Astrocyte (in vitro differentiated cells and primary cell): ENCODE measurements at regions not wholly inside any gene's neighbourhood (a gene's known extent, or its start where the extent isn't known, plus 50 kb on each side); places are given as distances from the start of the nearest gene placed in this dataset.
"Not testable (repeated sequence)": the region's sequence is repeated elsewhere in the genome, so short reads cannot be mapped to it uniquely, and the experiment has no call there.

Experiments
- DNase-seq: peaks from one replicate; pipeline ENCODE4 v3.0.0-alpha.2; 2010; ENCODE audit warnings: low read depth
- FAIRE-seq: peaks from 2 replicates; lab custom pipeline; 2011; peaks lifted over from hg19 to GRCh38; lab: Jason Lieb, UNC
- H2AFZ ChIP-seq: 2 replicates; pipeline ENCODE4 v1.6.0; 2012; ENCODE audit warnings: low read depth, low read length, inconsistent platforms
- H3K27ac ChIP-seq: 2 replicates; pipeline ENCODE4 v1.5.1; 2011; ENCODE audit warnings: low read depth, low read length, inconsistent platforms
- H3K27me3 ChIP-seq: 2 replicates; pipeline ENCODE4 v1.6.0; 2011; ENCODE audit warnings: low read length, inconsistent platforms; ENCODE audit not compliant: insufficient read depth
- H3K36me3 ChIP-seq: 2 replicates; pipeline ENCODE4 v1.5.1; 2011; ENCODE audit warnings: low read length, inconsistent platforms; ENCODE audit not compliant: insufficient read depth
- H3K4me1 ChIP-seq: 2 replicates; pipeline ENCODE4 v1.5.1; 2011; ENCODE audit warnings: low read length, inconsistent platforms; ENCODE audit not compliant: insufficient read depth
- H3K4me2 ChIP-seq: 2 replicates; pipeline ENCODE4 v1.6.0; 2012; ENCODE audit warnings: low read length, inconsistent platforms
- H3K4me3 ChIP-seq: 2 replicates; pipeline ENCODE4 v1.5.1; 2011; ENCODE audit warnings: low read depth, mild to moderate bottlenecking, low read length, inconsistent platforms; ENCODE audit not compliant: insufficient read depth
- H3K79me2 ChIP-seq: 2 replicates; pipeline ENCODE4 v1.6.0; 2012; ENCODE audit warnings: mild to moderate bottlenecking, low read length, inconsistent platforms; ENCODE audit not compliant: insufficient read depth
- H3K9ac ChIP-seq: 2 replicates; pipeline ENCODE4 v1.6.0; 2012; ENCODE audit warnings: mild to moderate bottlenecking, low read length, inconsistent platforms
- H3K9me3 ChIP-seq: 2 replicates; pipeline ENCODE4 v1.5.1; 2012; ENCODE audit warnings: low read depth, mild to moderate bottlenecking, low read length, inconsistent platforms; ENCODE audit not compliant: insufficient read depth
- H4K20me1 ChIP-seq: 2 replicates; pipeline ENCODE4 v1.6.0; 2012; ENCODE audit warnings: low read length, inconsistent platforms; ENCODE audit not compliant: insufficient read depth
- H3K27ac Mint-ChIP-seq: one replicate; pipeline ENCODE4 v1.8.0; 2021; ENCODE audit warnings: mild to moderate bottlenecking, mixed read lengths; ENCODE audit not compliant: unreplicated experiment
- H3K27me3 Mint-ChIP-seq: one replicate; pipeline ENCODE4 v1.8.0; 2021; ENCODE audit warnings: low read depth, mixed read lengths; ENCODE audit not compliant: unreplicated experiment
- H3K36me3 Mint-ChIP-seq: one replicate; pipeline ENCODE4 v1.8.0; 2021; ENCODE audit warnings: low read depth, mixed read lengths; ENCODE audit not compliant: unreplicated experiment
- H3K4me1 Mint-ChIP-seq: one replicate; pipeline ENCODE4 v1.8.0; 2021; ENCODE audit warnings: low read depth, mixed read lengths; ENCODE audit not compliant: unreplicated experiment
- H3K4me3 Mint-ChIP-seq: one replicate; pipeline ENCODE4 v1.8.0; 2021; ENCODE audit warnings: mild to moderate bottlenecking, moderate library complexity, mixed read lengths; ENCODE audit not compliant: unreplicated experiment
- H3K9me3 Mint-ChIP-seq: one replicate; pipeline ENCODE4 v1.8.0; 2021; ENCODE audit warnings: mild to moderate bottlenecking, mixed read lengths; ENCODE audit not compliant: unreplicated experiment
- CTCF ChIP-seq: IDR thresholded peaks from 2 replicates; pipeline ENCODE4 v1.5.1; 2011; ENCODE audit warnings: low read depth, mild to moderate bottlenecking, inconsistent platforms, low read length, moderate library complexity; ENCODE audit not compliant: insufficient read depth
- EZH2 ChIP-seq: IDR thresholded peaks from 2 replicates; pipeline ENCODE4 v1.6.1; 2012; ENCODE audit warnings: mild to moderate bottlenecking, low read length, inconsistent platforms; ENCODE audit not compliant: insufficient read depth

GRCh38 chr15:77940381-77940947 lies 137.0 kb downstream of the TBC1D2B start:
- Mint-ChIP-seq H3K4me3 (no peak overlapping the region), H3K4me1 (peaks cover 1% of the 10 kb centered on the region)
- TF ChIP-seq CTCF: no peak
- TF ChIP-seq EZH2: no peak

GRCh38 chr15:77939851-77940250 lies 137.7 kb downstream of the TBC1D2B start:
- H3K4me1 ChIP-seq: no peaks in the 10 kb centered on the region
- Mint-ChIP-seq H3K4me1 (peaks cover 1% of the 10 kb centered on the region), H3K4me3 (no peak overlapping the region), H3K27ac (no peak overlapping the region), H3K36me3 (peaks cover 2% of the 10 kb centered on the region), H3K27me3 (peaks cover 30% of the 10 kb centered on the region), H3K9me3 (peaks cover 3% of the 10 kb centered on the region)
- no peak overlapping the region for H2AFZ ChIP-seq
- no peaks in the 10 kb centered on the region for H3K27me3 ChIP-seq
- no peak overlapping the region for H3K27ac ChIP-seq
- no peak for DNase-seq
- H3K9me3 ChIP-seq: no peaks in the 10 kb centered on the region
- H3K36me3 ChIP-seq: no peaks in the 10 kb centered on the region
- H3K9ac ChIP-seq: no peak overlapping the region
- no peak overlapping the region for H3K4me3 ChIP-seq
- H4K20me1 ChIP-seq: no peaks in the 10 kb centered on the region
- TF ChIP-seq EZH2: no peak
- TF ChIP-seq CTCF: no peak
- H3K79me2 ChIP-seq: no peaks in the 10 kb centered on the region
- no peak overlapping the region for H3K4me2 ChIP-seq
- no peak for FAIRE-seq

More at GRCh38 chr15:77940381-77940947, 137.0 kb downstream of the TBC1D2B start:
- Histone ChIP-seq H3K9ac (no peak overlapping the region), H3K4me2 (no peak overlapping the region), H3K9me3 (no peaks in the 10 kb centered on the region), H3K4me1 (no peaks in the 10 kb centered on the region), H3K79me2 (no peaks in the 10 kb centered on the region), H3K27ac (no peak overlapping the region), H3K27me3 (no peaks in the 10 kb centered on the region), H3K4me3 (no peak overlapping the region), H2AFZ (no peak overlapping the region), H3K36me3 (no peaks in the 10 kb centered on the region), H4K20me1 (no peaks in the 10 kb centered on the region)
- H3K27me3 Mint-ChIP-seq: peaks cover 30% of the 10 kb centered on the region
- H3K9me3 Mint-ChIP-seq: peaks cover 3% of the 10 kb centered on the region
- no peak for FAIRE-seq
- H3K36me3 Mint-ChIP-seq: peaks cover 2% of the 10 kb centered on the region
- no peak overlapping the region for H3K27ac Mint-ChIP-seq
- no peak for DNase-seq

GRCh38 chr15:77939026-77939425 lies 138.5 kb downstream of the TBC1D2B start:
- H3K79me2 ChIP-seq, DNase-seq, H3K27ac Mint-ChIP-seq, H3K27ac ChIP-seq, H4K20me1 ChIP-seq, H3K4me1 Mint-ChIP-seq, FAIRE-seq, H3K9ac ChIP-seq, H3K9me3 Mint-ChIP-seq, H3K4me3 Mint-ChIP-seq, H3K36me3 Mint-ChIP-seq, H3K9me3 ChIP-seq, H3K27me3 ChIP-seq, H3K4me3 ChIP-seq, H2AFZ ChIP-seq, H3K4me2 ChIP-seq, H3K36me3 ChIP-seq, H3K4me1 ChIP-seq: not testable (repeated sequence)
- peaks cover 30% of the 10 kb centered on the region for H3K27me3 Mint-ChIP-seq

GRCh38 chr15:77938546-77938945 lies 139.0 kb downstream of the TBC1D2B start:
- peaks cover 30% of the 10 kb centered on the region for H3K27me3 Mint-ChIP-seq
- FAIRE-seq, H3K79me2 ChIP-seq: not testable (repeated sequence)

GRCh38 chr15:77936567-77936966 lies 140.9 kb downstream of the TBC1D2B start:
- not testable (repeated sequence) for H3K4me3 Mint-ChIP-seq, H3K4me1 Mint-ChIP-seq, H3K9me3 Mint-ChIP-seq, H3K36me3 ChIP-seq, H3K4me3 ChIP-seq, H2AFZ ChIP-seq, H4K20me1 ChIP-seq, H3K4me2 ChIP-seq, H3K9me3 ChIP-seq, H3K9ac ChIP-seq, H3K27ac Mint-ChIP-seq, H3K4me1 ChIP-seq, FAIRE-seq, H3K27me3 ChIP-seq, H3K79me2 ChIP-seq, H3K36me3 Mint-ChIP-seq, DNase-seq, H3K27ac ChIP-seq
- peaks cover 24% of the 10 kb centered on the region for H3K27me3 Mint-ChIP-seq

More at GRCh38 chr15:77938546-77938945, 139.0 kb downstream of the TBC1D2B start:
- H3K27me3 ChIP-seq, H3K27ac Mint-ChIP-seq, H3K36me3 ChIP-seq, H3K4me3 Mint-ChIP-seq, H3K36me3 Mint-ChIP-seq, H3K9ac ChIP-seq, H3K27ac ChIP-seq, H3K9me3 Mint-ChIP-seq, H3K4me3 ChIP-seq, H3K4me1 ChIP-seq, H2AFZ ChIP-seq, H3K4me2 ChIP-seq, DNase-seq, H3K9me3 ChIP-seq, H3K4me1 Mint-ChIP-seq, H4K20me1 ChIP-seq: not testable (repeated sequence)
